ENCODE measurements at regions not wholly inside any gene's neighbourhood (a gene's known extent, or its start where the extent isn't known, plus 50 kb on each side); places are given as distances from the start of the nearest gene placed in this dataset.

DNA sequence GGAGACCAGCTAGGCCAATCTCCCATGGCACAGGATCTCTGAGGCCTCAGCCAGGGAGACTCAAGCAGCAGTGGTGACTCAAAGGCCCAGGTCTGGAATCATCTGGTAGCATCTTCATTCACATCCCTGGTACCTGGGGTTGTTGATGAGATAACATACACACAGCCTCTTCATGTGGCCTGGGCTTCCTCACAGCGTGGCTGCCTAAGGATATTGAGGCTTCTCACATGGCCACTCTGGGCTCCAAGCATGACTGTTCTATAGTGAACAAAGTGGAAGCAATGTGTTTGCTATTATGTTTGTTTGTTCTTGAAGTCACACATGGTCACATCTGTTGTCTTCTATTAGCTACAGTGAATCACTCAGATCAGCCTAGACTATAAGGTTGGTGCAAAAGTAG lies 584.1 kb downstream of the VRK1 start:
- no TSS peak for BruUV-seq (replicated peaks)
- TF ChIP-seq, protein P1, sequence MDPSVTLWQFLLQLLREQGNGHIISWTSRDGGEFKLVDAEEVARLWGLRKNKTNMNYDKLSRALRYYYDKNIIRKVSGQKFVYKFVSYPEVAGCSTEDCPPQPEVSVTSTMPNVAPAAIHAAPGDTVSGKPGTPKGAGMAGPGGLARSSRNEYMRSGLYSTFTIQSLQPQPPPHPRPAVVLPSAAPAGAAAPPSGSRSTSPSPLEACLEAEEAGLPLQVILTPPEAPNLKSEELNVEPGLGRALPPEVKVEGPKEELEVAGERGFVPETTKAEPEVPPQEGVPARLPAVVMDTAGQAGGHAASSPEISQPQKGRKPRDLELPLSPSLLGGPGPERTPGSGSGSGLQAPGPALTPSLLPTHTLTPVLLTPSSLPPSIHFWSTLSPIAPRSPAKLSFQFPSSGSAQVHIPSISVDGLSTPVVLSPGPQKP (IDR thresholded peaks at IDR 0.05; ENCODE audit: borderline replicate concordance, low read depth, low read length), result no peak
- TF ChIP-seq POLR2A (IDR thresholded peaks at IDR 0.05; ENCODE audit: low read depth, low read length), result no peak
- H3K14ac ChIP-seq (replicated peaks; ENCODE audit: low read depth, low read length), result no peak overlapping the region
- no peaks in the 10 kb centered on the region for H3K36me3 ChIP-seq (ENCODE audit: control insufficient read depth, insufficient read depth, low read length)
- H3K4me3 ChIP-seq (ENCODE audit: insufficient read depth, low read depth, low read length), result no peak overlapping the region
- H2AK9ac ChIP-seq (replicated peaks; ENCODE audit: low read depth, low read length, poor library complexity), result no peak overlapping the region
- ChIA-PET CTCF (no interaction called here), POLR2A (ENCODE audit: unreplicated experiment) (no interaction called here)
- H2AK5ac ChIP-seq (ENCODE audit: low read depth, low read length), result no peak overlapping the region
- H3K9me3 ChIP-seq (ENCODE audit: control insufficient read depth, insufficient read depth, low read length), result peaks cover 23% of the 10 kb centered on the region
- H2BK5ac ChIP-seq (ENCODE audit: low read depth, low read length, poor library complexity, severe bottlenecking), result no peak overlapping the region
- H4K5ac ChIP-seq (ENCODE audit: low read depth, low read length), result no peak overlapping the region
- H3K4me2 ChIP-seq (ENCODE audit: low read depth, low read length), result no peak overlapping the region
- no peak overlapping the region for H2BK15ac ChIP-seq (ENCODE audit: low read depth, low read length)
- H2BK120ac ChIP-seq (ENCODE audit: low read depth, low read length), result no peak overlapping the region
- H3K4ac ChIP-seq (ENCODE audit: low read depth, low read length), result no peak overlapping the region
- ATAC-seq (ENCODE audit: low read depth) (no peak), DNase-seq (no peak)
- H2AFZ ChIP-seq (replicated peaks; ENCODE audit: low read length, poor library complexity), result no peak overlapping the region
- H4K91ac ChIP-seq (ENCODE audit: insufficient read depth, low read depth, low read length), result no peak overlapping the region
- H3K9me1 ChIP-seq (ENCODE audit: insufficient read depth, low read length), result no peaks in the 10 kb centered on the region
- no peak overlapping the region for H3K56ac ChIP-seq (ENCODE audit: extremely low read depth, insufficient read depth, low read length)
- no peak overlapping the region for H3K23ac ChIP-seq (ENCODE audit: low read depth, low read length)
- no peak overlapping the region for H3K9ac ChIP-seq (ENCODE audit: low read depth, low read length)
- H2BK20ac ChIP-seq (ENCODE audit: low read depth, low read length), result no peak overlapping the region
- no peaks in the 10 kb centered on the region for H3K4me1 ChIP-seq (ENCODE audit: control insufficient read depth, insufficient read depth, low read length)
- H4K8ac ChIP-seq (ENCODE audit: low read depth in 2 of 2, low read length in 2 of 2), result no peak overlapping the region
- no peaks in the 10 kb centered on the region for H4K20me1 ChIP-seq (ENCODE audit: insufficient read depth, low read length)
- dilution Hi-C loops (cut with HindIII; ENCODE audit: low sequenced_read_pairs, unreplicated experiment), result no loop called here
- intact Hi-C loops (cut with micrococcal nuclease), result no loop called here
- no peaks in the 10 kb centered on the region for H3K27me3 ChIP-seq (ENCODE audit: control insufficient read depth, insufficient read depth, low read length)
- in situ Hi-C loops (cut with MboI; ENCODE audit: low sequenced_read_pairs), result no loop called here
- H3K79me1 ChIP-seq (ENCODE audit: low read depth in 1 of 2, low read length in 2 of 2), result no peaks in the 10 kb centered on the region
- no CpG with 5 or more reads among the region's 1 CpG for WGBS, 2 experiments (ENCODE audit: extremely low coverage in 2 of 2, insufficient read length in 1 of 2)
- H3K18ac ChIP-seq (ENCODE audit: low read depth, low read length), result no peak overlapping the region
- no peak overlapping the region for H3K27ac ChIP-seq (ENCODE audit: insufficient read depth, low read length)

All from IMR-90 (cell line).